Stimulated activated naive CD8-positive, alpha-beta T cell treated with anti-CD3 and anti-CD28 coated beads, Interleukin-15, amount 100 ng/mL, for 72 hours (primary cell): ENCODE measurements at regions not wholly inside any gene's neighbourhood (a gene's known extent, or its start where the extent isn't known, plus 50 kb on each side); places are given as distances from the start of the nearest gene placed in this dataset.
"Not testable (repeated sequence)": the region's sequence is repeated elsewhere in the genome, so short reads cannot be mapped to it uniquely, and the experiment has no call there.

Source experiments
- ATAC-seq: fragments of 150-1000 bp; cut with Tn5 transposase; 2 replicates; pipeline ENCODE4 v1.10.0; 2021; ENCODE audit warnings: mild to moderate bottlenecking, moderate library complexity
- DNase-seq, 2 donors: peaks; one replicate each; pipeline ENCODE4 v3.0.0; 2021 to 2022
- H3K27ac Mint-ChIP-seq, 2 donors: one replicate each; pipeline ENCODE4 v1.8.0; 2022; ENCODE audit warnings: mild to moderate bottlenecking in 2 of 2, mixed read lengths in 2 of 2, moderate library complexity in 2 of 2
- H3K27me3 Mint-ChIP-seq: one replicate; pipeline ENCODE4 v1.8.0; 2022; ENCODE audit warnings: mixed read lengths
- H3K4me1 Mint-ChIP-seq: one replicate; pipeline ENCODE4 v1.8.0; 2022; ENCODE audit warnings: mild to moderate bottlenecking, mixed read lengths
- H3K4me3 Mint-ChIP-seq, 2 donors: one replicate each; pipeline ENCODE4 v1.8.0; 2022; ENCODE audit warnings: mild to moderate bottlenecking in 2 of 2, mixed read lengths in 2 of 2, moderate library complexity in 1 of 2
- H3K9me3 Mint-ChIP-seq, 2 donors: one replicate each; pipeline ENCODE4 v1.8.0; 2022; ENCODE audit warnings: mixed read lengths in 2 of 2

DNA sequence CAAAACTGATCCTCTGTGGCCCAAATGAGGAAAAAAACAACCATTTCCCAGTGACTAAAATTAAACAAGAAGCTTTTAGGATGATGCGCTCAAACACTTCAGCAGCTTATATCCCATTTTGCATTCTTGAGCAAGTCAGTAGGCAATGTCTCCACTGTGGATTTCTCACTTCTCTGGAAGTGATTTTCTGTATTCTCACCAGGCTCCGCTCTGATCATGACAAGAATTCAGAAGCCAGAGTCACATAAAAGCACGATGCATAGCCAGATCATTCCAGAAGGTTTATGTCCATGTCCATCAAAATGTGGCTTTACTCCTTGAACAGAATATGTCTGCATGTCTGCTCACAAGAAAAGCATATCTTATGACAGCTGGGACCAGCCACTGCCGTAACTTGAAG lies 481.4 kb downstream of the ADRA2A start:
- Mint-ChIP-seq H3K4me3 (no peak overlapping the region), H3K4me1 (no peaks in the 10 kb centered on the region), H3K9me3 (no peaks in the 10 kb centered on the region), H3K27me3 (peaks cover 9% of the 10 kb centered on the region), H3K27ac (no peak overlapping the region)
- DNase-seq (no peak), ATAC-seq (no peak)

DNA sequence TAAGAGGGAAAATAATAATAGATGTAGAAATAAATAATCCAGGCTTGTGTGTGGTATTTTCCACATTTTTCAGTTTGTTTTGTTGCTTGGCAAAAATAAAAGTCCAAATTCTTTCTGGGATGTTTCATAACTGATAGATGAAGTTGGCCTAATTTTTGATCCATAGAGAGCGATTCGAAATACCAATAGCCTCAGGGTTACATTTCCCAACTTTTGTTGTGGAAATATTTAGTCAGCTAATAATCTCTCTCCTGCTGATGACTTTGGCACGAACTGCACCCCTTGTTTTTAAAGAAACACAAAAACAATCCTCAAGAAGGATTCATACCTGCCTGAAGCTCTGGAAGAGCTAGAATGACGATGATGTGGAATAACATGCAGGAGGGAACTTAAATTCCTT lies 483.2 kb downstream of the ADRA2A start:
- DNase-seq (no peak), ATAC-seq (no peak)
- peaks cover 21% of the 10 kb centered on the region for H3K27me3 Mint-ChIP-seq
- no peaks in the 10 kb centered on the region for H3K4me1 Mint-ChIP-seq
- H3K4me3 Mint-ChIP-seq = no peak overlapping the region
- H3K9me3 Mint-ChIP-seq = no peaks in the 10 kb centered on the region
- no peak overlapping the region for H3K27ac Mint-ChIP-seq

DNA sequence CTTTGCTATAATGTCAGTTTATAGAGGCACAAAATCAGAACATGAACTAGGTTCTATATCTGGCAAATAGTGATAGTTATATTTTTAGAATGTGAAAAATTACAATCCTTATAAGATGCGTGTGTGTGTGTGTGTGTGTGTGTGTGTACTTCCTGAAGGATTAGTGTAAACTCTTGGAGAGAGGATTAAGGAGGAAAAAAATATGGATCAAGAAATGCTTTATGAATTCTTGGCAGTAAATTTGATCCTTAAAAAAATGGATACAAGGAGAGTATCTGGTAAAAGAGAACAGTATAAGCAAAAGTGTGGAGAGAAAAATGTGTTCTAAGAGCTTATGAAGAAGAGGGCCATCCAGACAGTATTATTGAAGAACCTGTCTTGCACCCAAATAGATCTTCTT lies 484.3 kb downstream of the ADRA2A start:
- no peaks in the 10 kb centered on the region for H3K9me3 Mint-ChIP-seq
- no peak for DNase-seq
- no peak overlapping the region for H3K27ac Mint-ChIP-seq
- H3K27me3 Mint-ChIP-seq = peaks cover 21% of the 10 kb centered on the region
- no peaks in the 10 kb centered on the region for H3K4me1 Mint-ChIP-seq
- H3K4me3 Mint-ChIP-seq = no peak overlapping the region
- ATAC-seq = no peak

DNA sequence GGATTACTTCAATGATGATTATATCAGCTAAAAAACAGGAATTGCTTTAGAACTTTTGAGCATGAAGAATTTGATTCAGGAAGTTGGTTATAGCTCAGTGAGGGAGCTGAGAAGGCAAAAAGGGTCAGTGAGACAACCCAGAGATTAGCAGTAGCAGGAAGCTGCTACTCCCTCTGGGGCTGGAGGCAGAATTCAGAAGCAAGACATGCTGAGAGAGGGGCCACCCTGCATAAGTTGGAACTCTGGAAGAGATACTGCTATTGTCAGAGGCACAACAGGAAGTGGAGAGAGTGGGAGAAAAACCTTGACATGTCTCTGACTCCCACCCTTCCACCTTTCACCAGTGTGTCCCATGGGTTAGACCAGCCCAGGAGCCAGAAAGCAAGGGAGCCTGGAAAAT lies 488.7 kb downstream of the ADRA2A start:
- Mint-ChIP-seq H3K4me3 (no peak overlapping the region), H3K27ac (no peak overlapping the region), H3K27me3 (peaks cover 21% of the 10 kb centered on the region), H3K9me3 (peaks cover 0 to 6% of the 10 kb centered on the region in 2 donors), H3K4me1 (no peaks in the 10 kb centered on the region)
- no peak for ATAC-seq
- no peak for DNase-seq

DNA sequence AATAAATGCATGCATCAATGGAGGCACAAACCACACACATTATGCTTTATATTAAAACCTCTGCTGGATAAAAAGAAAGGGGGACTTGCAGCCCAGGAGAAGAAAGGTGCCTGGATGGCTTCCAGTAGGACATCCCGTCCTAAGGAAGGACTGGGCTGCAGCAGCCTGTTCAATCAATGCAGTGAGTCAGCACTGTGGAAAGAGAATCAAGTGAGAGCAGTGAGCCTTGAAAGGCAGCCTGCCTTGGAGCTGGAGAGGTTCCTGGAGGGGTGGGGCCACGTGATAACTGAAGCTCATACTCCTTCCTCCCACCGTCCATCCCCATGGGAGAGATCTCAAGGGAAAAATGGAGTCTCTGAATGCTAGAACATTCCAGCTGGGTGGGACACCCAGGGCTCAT lies 501.2 kb downstream of the ADRA2A start:
- DNase-seq (no peak), ATAC-seq (no peak)
- Mint-ChIP-seq H3K9me3 (peaks cover 0 to 5% of the 10 kb centered on the region in 2 donors), H3K4me3 (no peak overlapping the region), H3K27me3 (peaks cover 7% of the 10 kb centered on the region), H3K4me1 (no peaks in the 10 kb centered on the region), H3K27ac (no peak overlapping the region)

DNA sequence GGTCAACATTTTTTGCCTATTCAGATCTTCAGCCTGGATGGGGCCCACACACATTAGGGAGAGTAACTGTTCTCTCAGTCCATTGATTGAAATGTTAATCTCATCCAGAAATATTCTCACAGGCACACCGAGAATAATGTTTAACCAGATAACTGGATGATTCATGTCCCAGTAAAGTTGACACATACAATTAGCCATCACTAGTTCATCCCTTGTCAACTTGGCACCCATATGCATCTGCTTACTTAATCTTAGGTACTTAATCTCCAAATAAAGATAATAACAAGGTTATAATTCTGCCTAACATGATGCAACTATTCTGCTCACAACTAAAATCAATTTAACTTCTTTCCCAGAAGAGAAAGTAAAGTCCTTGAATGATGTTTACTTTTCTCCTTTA lies 502.6 kb downstream of the ADRA2A start:
- ATAC-seq = no peak
- Mint-ChIP-seq H3K4me3 (no peak overlapping the region), H3K4me1 (no peaks in the 10 kb centered on the region)

DNA sequence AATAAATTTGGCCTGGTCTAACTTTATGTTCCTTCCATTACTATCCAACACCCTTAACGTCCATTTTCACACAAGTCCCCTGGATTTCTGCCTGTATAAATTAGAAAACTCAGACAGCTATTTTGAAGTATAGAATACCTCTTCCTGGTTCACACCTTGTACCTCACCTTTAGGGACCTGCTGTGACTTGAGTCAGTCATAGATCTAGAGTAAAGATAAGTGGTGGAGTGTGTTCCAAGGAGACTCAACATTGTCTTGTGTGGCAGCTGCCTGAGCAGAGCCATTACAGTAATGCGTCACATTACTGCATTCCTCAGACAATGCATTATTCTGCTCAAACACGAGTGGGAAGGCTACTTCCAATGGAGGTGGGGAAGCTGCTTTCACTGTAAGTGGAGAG lies 513.9 kb downstream of the ADRA2A start:
- no peak overlapping the region for H3K4me3 Mint-ChIP-seq
- no peak overlapping the region for H3K27ac Mint-ChIP-seq
- ATAC-seq (no peak), DNase-seq (no peak)
- no peaks in the 10 kb centered on the region for H3K27me3 Mint-ChIP-seq
- H3K9me3 Mint-ChIP-seq = no peaks in the 10 kb centered on the region
- H3K4me1 Mint-ChIP-seq = no peaks in the 10 kb centered on the region

More for the DNA sequence above, 502.6 kb downstream of the ADRA2A start:
- Mint-ChIP-seq H3K27me3 (peaks cover 7% of the 10 kb centered on the region), H3K9me3 (no peaks in the 10 kb centered on the region), H3K27ac (no peak overlapping the region)
- DNase-seq = no peak

DNA sequence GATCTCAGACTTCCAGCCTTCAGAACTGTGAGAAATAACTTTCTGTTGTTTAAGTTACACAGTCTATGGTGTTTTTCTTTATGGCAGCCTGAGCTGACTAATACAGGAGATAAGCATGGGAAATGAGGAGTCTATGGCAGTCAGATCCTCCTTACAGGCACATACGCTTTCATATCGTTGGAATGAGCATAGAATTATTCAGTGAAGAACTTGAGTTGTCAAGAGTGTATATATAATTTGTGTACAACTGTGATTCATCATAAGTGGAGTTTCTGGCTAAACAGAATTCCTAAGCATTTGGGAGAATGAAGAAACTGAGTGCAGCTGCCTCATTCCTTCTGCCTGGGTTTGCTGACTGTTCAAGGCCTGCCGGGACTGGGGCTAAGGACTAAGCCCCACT lies 516.7 kb downstream of the ADRA2A start:
- Mint-ChIP-seq H3K27ac (no peak overlapping the region), H3K4me3 (no peak overlapping the region), H3K27me3 (no peaks in the 10 kb centered on the region), H3K9me3 (no peaks in the 10 kb centered on the region), H3K4me1 (no peaks in the 10 kb centered on the region)
- ATAC-seq = no peak
- DNase-seq = no peak

DNA sequence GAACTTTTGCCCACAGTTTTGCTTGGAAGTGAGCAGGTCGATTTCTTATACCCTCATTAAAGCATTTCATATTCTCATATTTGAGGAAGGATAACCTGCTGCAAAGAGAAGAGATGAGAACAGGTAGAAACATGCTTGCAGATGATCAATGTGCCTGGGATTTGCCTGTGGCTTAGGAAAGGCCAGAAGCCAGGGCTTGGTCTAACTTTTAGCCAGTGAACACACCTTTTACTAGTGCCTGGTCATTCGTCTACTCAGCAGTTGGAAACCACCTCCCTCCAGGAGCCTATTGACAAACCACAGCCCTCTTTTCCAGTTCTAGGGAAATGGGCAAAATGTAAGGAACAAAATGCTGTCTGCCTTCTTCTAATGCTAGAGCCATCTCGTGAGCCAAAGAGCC lies 518.3 kb downstream of the ADRA2A start:
- H3K4me3 Mint-ChIP-seq = no peak overlapping the region
- H3K27me3 Mint-ChIP-seq = no peaks in the 10 kb centered on the region
- ATAC-seq (no peak), DNase-seq (no peak)
- H3K27ac Mint-ChIP-seq = no peak overlapping the region
- H3K9me3 Mint-ChIP-seq = no peaks in the 10 kb centered on the region
- H3K4me1 Mint-ChIP-seq = no peaks in the 10 kb centered on the region

DNA sequence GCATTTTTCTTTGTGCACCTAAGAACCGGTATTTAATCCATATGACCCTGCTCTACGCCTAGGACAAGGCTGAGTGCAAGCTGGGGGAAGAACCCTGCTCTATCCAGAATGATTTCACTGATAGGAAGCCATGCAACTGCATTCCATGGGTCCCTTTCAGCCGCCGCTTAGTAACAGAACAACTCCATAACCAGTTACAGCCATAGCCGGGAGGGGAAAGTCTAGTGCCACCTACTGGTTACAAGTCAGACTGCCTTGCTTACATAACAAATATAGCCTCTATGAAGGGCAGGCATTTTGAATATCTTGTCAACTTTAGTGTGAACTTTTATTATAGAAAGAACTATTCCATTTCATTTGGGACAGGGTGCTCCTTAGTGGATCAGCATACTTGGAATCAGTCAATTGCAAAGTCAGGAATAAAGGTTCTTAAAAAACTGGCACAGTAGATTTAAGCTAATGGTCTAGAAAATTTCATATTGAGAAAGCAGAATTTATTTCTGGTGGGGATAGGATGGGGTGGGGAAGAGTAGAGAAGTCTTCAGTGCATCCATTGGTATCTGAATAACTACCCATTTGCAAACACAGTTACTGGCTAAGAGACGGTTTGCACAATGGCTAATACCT lies 521.7 kb downstream of the ADRA2A start:
- ATAC-seq = peak; percentile 79
- DNase-seq = peak; percentile 35 to 38
- Mint-ChIP-seq H3K27me3 (no peaks in the 10 kb centered on the region), H3K4me1 (no peaks in the 10 kb centered on the region), H3K27ac (no peak overlapping the region), H3K9me3 (no peaks in the 10 kb centered on the region), H3K4me3 (no peak overlapping the region)

DNA sequence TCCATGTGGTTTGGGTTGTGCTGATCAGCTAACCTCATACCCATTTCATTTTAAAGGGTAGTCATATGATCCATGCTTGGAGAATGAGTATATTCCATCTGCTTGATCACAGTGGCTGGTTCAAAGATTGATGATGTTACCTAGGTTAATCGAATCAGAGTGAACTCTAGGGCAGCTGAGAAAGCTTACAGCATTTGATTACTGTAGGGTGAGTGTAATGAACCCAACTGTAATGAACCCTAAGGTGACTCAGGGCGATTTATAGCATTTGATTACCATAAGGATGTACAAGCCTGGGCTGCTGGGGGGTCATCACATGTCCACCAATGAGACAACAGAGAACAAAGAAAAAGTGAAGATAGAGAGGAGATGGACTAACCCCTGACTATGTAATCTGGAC lies 523.1 kb downstream of the ADRA2A start:
- Mint-ChIP-seq H3K9me3 (no peaks in the 10 kb centered on the region), H3K27ac (no peak overlapping the region), H3K4me1 (no peaks in the 10 kb centered on the region), H3K4me3 (no peak overlapping the region), H3K27me3 (no peaks in the 10 kb centered on the region)
- DNase-seq = no peak
- no peak for ATAC-seq

DNA sequence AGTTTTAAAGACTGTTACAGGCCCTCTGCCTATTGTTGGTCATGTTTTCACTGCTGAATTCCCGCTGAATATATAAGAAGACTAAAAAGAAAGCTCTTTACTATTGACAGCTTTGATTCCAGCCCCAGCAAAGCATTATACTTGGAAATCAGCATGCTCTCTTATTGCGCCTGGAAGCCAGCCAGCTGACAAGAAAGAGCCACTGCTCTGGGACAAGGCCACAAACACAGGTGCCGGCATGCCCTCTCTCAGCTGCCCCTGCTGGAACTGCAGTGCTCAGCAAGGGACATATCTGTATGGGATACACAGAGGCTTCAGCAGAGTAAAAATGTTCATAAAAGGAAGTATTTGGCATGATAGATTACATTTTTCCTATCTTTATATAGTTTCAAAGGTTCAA lies 523.9 kb downstream of the ADRA2A start:
- Mint-ChIP-seq H3K4me1 (no peaks in the 10 kb centered on the region), H3K4me3 (no peak overlapping the region), H3K9me3 (no peaks in the 10 kb centered on the region), H3K27me3 (no peaks in the 10 kb centered on the region), H3K27ac (no peak overlapping the region)
- DNase-seq (no peak), ATAC-seq (no peak)

DNA sequence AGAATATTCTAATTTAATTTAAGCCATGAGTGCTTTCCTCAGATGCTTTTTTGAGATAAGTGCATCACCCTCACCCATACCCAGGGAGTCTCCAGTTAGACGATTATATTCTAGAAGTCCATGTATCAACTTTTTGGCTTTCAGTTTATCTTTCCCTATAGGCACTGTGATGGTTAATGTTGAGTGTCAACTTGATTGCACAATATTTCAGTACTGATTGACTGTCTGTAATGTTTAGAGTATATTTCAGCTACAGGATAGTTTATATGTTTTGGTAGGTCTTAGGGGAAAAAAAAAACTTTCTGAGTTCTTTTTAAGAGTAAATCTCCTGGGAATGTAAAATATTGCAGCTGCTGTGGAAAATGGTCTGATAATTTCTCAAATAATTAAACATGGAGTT lies 535.4 kb downstream of the ADRA2A start:
- Mint-ChIP-seq H3K4me1 (no peaks in the 10 kb centered on the region), H3K27me3 (no peaks in the 10 kb centered on the region), H3K4me3 (no peak overlapping the region), H3K9me3 (no peaks in the 10 kb centered on the region), H3K27ac (no peak overlapping the region)
- no peak for ATAC-seq
- DNase-seq = no peak

DNA sequence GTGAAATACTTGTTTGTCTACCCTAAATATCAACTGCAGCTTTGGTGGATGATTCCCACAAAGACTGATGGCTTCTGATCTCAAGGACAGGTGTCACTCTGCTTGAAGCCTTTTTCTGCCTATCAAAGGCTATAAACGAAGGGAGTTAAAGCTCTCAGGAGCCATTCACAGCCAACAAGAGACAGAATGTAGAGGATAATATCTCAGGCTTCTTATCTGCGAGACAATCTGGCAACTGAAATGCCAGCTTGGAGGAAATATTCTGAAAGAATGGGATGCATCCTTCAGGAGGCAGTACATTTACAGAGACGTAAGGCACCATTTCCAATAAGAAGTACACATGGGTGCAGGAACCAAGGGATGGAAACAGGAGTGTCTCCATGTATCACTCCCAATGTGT lies 549.4 kb downstream of the GPAM start:
- Mint-ChIP-seq H3K27me3 (no peaks in the 10 kb centered on the region), H3K4me1 (no peaks in the 10 kb centered on the region), H3K9me3 (peaks cover 0 to 8% of the 10 kb centered on the region in 2 donors), H3K4me3 (no peak overlapping the region), H3K27ac (no peak overlapping the region)
- no peak for ATAC-seq
- no peak for DNase-seq

DNA sequence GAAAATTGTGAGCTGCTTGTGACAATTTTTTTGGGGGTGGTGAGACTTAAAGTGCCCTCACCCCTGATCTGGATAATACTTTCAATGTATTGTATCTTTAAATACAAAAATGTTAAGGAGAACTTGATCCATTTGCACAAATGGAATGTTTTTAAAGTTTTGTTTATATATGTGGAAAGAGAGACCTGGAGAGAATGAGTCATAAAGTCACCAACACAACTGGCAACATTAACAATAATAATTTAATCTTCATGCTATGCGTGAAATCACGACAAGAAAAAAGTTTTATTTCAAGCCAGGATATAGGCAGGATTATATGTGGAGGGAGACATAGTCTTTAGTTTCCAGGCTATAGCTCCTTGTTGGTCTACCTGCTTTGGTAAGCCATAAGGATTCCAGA lies 537.5 kb downstream of the GPAM start:
- Mint-ChIP-seq H3K4me1 (no peaks in the 10 kb centered on the region), H3K27ac (no peak overlapping the region), H3K9me3 (peaks cover 13 to 27% of the 10 kb centered on the region in 2 donors), H3K4me3 (no peak overlapping the region), H3K27me3 (no peaks in the 10 kb centered on the region)
- DNase-seq (no peak), ATAC-seq (no peak)

DNA sequence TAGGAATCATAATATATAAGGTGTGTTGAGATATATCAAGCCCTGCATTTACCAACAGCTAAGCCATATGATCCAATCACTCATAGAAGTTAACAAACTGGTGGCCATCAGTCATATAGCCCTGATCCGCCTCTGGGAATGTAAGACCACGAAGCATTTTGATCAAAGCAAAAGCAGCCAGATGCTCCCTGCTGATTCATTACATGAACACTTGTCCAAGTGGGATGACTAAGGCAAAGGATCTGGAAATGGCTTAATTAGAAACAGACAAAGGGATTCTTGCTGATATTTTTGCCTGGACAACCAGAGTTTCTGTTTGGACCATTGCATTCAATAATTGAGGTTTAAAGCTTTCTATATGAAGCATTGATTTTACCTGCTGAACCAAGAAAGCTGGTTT lies 535.5 kb downstream of the GPAM start:
- Mint-ChIP-seq H3K4me3 (no peak overlapping the region), H3K27ac (no peak overlapping the region), H3K4me1 (no peaks in the 10 kb centered on the region), H3K9me3 (peaks cover 13 to 35% of the 10 kb centered on the region in 2 donors), H3K27me3 (no peaks in the 10 kb centered on the region)
- no peak for DNase-seq
- no peak for ATAC-seq

DNA sequence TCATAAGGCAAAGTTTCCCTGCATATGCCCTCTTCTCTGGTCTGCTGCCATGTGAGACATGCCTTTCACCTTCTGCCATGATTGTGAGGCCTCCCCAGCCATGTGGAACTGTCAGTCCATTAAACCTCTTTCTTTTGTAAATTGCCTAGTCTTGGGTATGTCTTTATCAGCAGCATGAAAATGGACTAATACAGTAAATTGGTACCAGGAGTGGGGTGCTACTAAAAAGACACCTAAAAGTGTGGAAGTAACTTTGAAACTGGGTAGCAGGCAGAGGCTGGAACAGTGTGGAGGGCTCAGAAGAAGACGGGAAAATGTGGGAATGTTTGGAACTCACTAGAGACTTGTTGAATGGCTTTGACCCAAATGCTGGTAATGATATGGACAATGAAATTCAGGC lies 534.5 kb downstream of the GPAM start:
- not testable (repeated sequence) for H3K27me3 Mint-ChIP-seq, H3K4me3 Mint-ChIP-seq, H3K4me1 Mint-ChIP-seq, ATAC-seq, H3K27ac Mint-ChIP-seq, DNase-seq
- H3K9me3 Mint-ChIP-seq = peaks cover 13 to 35% of the 10 kb centered on the region in 2 donors
